Astrocyte of the spinal cord (primary cell): ENCODE measurements at regions not wholly inside any gene's neighbourhood (a gene's known extent, or its start where the extent isn't known, plus 50 kb on each side); places are given as distances from the start of the nearest gene placed in this dataset.

ENCODE experiments used
- DNase-seq: peaks from one replicate; pipeline ENCODE4 v3.0.0; 2011; ENCODE audit warnings: low read depth, low spot score
- H3K4me3 ChIP-seq: 2 replicates; pipeline ENCODE4 v1.5.1; 2011; ENCODE audit warnings: low read depth, mild to moderate bottlenecking, low read length, moderate library complexity
- CTCF ChIP-seq: IDR thresholded peaks from 2 replicates; pipeline ENCODE4 v1.5.1; 2012; ENCODE audit warnings: low read depth, mild to moderate bottlenecking, low read length, inconsistent platforms
- in situ Hi-C: cut with HindIII; loops from 2 replicates; pipeline ENCODE4 v1.10.0; 2017; ENCODE audit warnings: low sequenced_read_pairs

DNA sequence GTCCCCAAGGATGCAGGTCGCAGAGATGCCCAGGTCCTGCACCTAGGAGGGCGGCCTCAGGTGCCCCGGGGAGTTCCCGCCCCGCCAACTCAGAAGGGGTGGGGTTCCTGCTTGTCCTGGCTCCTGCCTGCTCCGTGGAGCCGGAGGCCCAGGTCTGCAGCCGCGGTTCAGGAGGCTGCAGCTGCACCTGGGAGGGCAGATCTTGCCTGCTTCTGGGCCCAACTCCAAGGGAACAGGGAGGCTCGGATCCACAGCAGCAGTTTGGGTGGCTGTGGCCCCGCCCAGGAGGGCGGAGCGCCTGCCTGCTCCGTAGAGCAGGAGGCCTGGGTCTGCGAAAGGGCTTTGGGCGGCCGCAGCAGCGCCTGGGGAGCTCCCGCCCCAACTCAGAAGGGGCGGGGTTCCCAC lies 108.2 kb upstream of the EGR2 start:
- no peak overlapping the region for H3K4me3 ChIP-seq
- in situ Hi-C loops, result no loop called here
- TF ChIP-seq CTCF, result no peak
- no peak for DNase-seq

GRCh38 chr10:62919776-62920175 lies 103.6 kb upstream of the EGR2 start:
- DNase-seq, result no peak
- TF ChIP-seq CTCF, result no peak
- in situ Hi-C loops, result no loop called here

DNA sequence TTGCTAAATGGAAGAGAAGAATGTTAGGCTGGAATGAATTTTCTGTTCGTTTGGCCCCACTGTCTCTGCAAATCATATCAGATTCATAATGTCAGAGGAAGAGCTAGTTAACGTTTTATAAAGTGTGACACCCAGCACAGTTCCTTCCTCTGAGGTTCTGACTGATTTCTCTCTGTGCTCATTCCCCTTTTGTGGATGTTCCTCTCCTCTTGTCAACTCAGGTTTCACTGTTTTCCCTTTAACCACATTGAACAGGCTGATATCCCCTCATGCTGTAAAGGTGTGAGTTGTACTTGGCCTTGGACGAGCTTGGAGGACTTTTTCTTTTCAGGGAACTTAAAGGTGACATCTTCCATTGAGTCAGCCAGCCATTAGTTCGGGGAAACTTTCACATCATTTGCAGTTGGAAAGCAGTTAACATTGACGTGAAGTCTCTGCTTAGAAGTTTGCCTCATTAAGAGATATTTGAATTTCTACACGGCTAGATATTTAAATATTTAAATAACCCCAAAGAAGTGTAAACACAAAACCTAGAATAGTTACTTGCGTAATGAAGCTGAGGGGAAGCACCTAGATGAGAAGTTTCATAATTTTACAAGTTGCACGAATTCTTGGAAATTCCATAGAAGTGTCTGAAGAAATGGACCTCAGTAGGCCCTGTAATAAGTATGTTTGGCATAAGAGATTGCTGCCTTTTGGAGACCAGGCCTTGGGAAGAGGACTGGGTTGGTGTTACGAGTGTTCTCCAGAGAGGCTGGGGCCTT lies 101.5 kb upstream of the EGR2 start:
- TF ChIP-seq CTCF, result no peak
- H3K4me3 ChIP-seq, result no peak overlapping the region
- DNase-seq, result no peak
- in situ Hi-C loops, result no loop called here

More at GRCh38 chr10:62919776-62920175, 103.6 kb upstream of the EGR2 start:
- no peak overlapping the region for H3K4me3 ChIP-seq

GRCh38 chr10:62916141-62916603 lies 100.0 kb upstream of the EGR2 start:
- no peak overlapping the region for H3K4me3 ChIP-seq
- DNase-seq, result peak; percentile 29
- no peak for TF ChIP-seq CTCF
- in situ Hi-C loops, result no loop called here

GRCh38 chr10:62915158-62915557 lies 99.0 kb upstream of the EGR2 start:
- in situ Hi-C loops, result no loop called here
- no peak for DNase-seq
- no peak for TF ChIP-seq CTCF
- H3K4me3 ChIP-seq, result no peak overlapping the region

DNA sequence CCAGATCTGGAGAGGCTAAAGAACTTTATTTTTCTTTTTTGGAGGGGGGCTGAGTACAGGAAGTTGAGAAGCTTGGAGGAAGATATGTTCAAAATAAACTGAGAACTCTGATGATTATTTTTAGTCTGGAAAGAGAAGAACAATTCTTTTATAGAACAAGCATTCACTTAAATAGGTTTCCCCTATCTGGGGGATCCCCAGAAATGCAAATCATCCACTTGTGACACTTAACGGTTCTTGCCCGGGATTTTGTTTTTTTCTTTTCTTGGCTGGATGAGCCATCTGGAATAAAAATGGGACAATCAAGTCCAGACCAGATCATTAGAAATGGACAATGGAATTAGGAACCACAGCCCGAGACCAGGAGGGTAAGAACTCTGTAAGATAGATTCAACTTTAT lies 95.9 kb upstream of the EGR2 start:
- in situ Hi-C loops, result no loop called here
- no peak overlapping the region for H3K4me3 ChIP-seq
- no peak for TF ChIP-seq CTCF
- no peak for DNase-seq
